ENCODE measurements at regions not wholly inside any gene's neighbourhood (a gene's known extent, or its start where the extent isn't known, plus 50 kb on each side); places are given as distances from the start of the nearest gene placed in this dataset.

DNA sequence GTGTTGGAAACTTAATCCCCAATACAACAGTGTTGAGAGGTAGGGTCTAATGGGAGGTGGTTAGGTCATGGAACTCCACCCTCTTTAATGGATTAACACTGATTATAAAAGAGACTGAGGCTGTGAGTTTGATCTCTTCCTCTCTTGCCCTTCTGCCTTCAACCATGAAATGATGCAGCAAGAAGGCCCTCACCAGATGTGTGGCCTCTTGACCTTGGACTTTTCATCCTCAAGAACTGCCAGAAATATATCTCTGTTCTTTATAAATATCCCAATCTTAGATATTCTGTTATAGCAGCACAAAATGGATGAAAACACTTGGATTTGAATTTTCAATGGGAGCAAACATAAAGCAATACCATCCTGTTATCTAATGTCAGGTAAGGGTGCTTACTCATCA, 67.6 kb downstream of the NMUR2 start:
- Histone ChIP-seq H3K4me3 (no peak overlapping the region), H3K27me3 (no peaks in the 10 kb centered on the region), H3K27ac (no peak overlapping the region), H3K9me3 (no peaks in the 10 kb centered on the region), H3K36me3 (no peaks in the 10 kb centered on the region), H3K4me1 (no peaks in the 10 kb centered on the region)
- ATAC-seq (ENCODE audit: low FRiP score in 2 of 2) (no peak), DNase-seq (no peak)
- no peak for TF ChIP-seq POLR2AphosphoS5 (IDR thresholded peaks at IDR 0.05)
- no peak for TF ChIP-seq POLR2A (IDR thresholded peaks at IDR 0.05)
- no peak for TF ChIP-seq EP300 (IDR thresholded peaks at IDR 0.05)
- TF ChIP-seq, protein P1, sequence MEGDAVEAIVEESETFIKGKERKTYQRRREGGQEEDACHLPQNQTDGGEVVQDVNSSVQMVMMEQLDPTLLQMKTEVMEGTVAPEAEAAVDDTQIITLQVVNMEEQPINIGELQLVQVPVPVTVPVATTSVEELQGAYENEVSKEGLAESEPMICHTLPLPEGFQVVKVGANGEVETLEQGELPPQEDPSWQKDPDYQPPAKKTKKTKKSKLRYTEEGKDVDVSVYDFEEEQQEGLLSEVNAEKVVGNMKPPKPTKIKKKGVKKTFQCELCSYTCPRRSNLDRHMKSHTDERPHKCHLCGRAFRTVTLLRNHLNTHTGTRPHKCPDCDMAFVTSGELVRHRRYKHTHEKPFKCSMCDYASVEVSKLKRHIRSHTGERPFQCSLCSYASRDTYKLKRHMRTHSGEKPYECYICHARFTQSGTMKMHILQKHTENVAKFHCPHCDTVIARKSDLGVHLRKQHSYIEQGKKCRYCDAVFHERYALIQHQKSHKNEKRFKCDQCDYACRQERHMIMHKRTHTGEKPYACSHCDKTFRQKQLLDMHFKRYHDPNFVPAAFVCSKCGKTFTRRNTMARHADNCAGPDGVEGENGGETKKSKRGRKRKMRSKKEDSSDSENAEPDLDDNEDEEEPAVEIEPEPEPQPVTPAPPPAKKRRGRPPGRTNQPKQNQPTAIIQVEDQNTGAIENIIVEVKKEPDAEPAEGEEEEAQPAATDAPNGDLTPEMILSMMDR (IDR thresholded peaks at IDR 0.05), result no peak

DNA sequence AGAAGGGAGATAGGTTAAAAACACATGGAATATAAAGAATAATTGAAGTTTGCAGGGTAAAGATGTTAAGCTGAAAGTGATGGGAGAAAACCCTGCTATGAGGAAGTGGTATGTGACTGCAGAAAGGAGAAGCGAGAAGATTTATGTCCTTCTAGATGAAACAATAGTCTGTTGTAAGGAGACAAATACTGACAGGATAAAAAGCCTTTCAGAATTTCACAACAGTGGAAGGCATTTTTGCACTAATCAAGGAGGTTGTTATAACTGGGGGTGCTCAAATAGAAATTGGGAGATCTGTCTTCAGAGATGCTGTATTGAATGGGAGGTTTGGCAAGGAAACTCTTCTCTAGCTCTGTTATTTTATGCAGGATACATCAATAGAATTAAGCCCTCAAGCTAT, 69.6 kb downstream of the NMUR2 start:
- DNase-seq (no peak), ATAC-seq (ENCODE audit: low FRiP score in 2 of 2) (no peak)
- Histone ChIP-seq H3K4me3 (no peak overlapping the region), H3K4me1 (no peaks in the 10 kb centered on the region), H3K27me3 (no peaks in the 10 kb centered on the region), H3K36me3 (no peaks in the 10 kb centered on the region), H3K9me3 (no peaks in the 10 kb centered on the region), H3K27ac (no peak overlapping the region)
- WGBS, 2 donors, result 38 to 60% methylated on average over 1 of the region's 1 CpG
- TF ChIP-seq POLR2AphosphoS5 (IDR thresholded peaks at IDR 0.05) (no peak), EP300 (IDR thresholded peaks at IDR 0.05) (no peak), POLR2A (IDR thresholded peaks at IDR 0.05) (no peak)
- TF ChIP-seq, protein P1 (IDR thresholded peaks at IDR 0.05), result no peak

DNA sequence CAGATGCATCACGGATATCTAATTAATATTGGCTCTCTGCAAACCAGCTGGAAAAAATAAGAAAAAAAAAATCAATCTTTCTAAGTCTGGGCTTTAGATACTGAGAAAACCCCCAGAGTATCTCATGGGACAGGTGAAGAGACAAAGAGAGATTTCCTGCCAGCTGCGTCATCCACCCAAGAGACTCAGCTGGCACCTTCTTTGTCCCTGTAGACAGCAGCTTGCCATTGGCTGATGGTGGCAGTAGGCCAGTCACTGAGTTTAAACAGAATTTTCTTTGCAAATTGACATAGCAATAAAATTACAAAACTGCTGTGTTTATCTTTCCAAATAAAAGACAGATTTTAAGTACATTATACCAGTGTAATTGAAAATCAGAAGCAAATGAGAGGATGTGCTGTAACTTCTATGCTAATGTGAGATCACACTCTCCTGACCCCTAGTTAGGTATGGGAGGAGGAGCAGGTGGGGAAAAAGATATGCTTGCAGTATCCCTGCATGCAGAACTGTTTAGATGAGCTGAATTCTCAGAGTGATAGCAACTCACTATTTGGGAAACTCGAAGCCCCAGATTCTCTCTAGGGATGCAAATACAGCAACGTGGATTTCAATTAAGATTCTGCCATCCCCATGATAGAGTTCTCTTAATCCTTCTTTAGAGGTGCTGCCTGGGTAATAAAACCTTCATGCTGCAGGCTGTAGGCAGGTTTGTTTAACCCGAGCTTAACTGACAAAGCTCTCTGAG, 72.2 kb downstream of the NMUR2 start:
- H3K9me3 ChIP-seq, result no peaks in the 10 kb centered on the region
- H3K4me3 ChIP-seq, result no peak overlapping the region
- DNase-seq (no peak), ATAC-seq (ENCODE audit: low FRiP score in 2 of 2) (no peak)
- H3K27me3 ChIP-seq, result no peaks in the 10 kb centered on the region
- 59 to 82% methylated on average over 5 of the region's 5 CpGs for WGBS, 2 donors
- no peak overlapping the region for H3K27ac ChIP-seq
- H3K4me1 ChIP-seq, result no peaks in the 10 kb centered on the region
- no peak for TF ChIP-seq POLR2AphosphoS5 (IDR thresholded peaks at IDR 0.05)
- TF ChIP-seq, protein P1 (IDR thresholded peaks at IDR 0.05), result no peak
- no peak for TF ChIP-seq EP300 (IDR thresholded peaks at IDR 0.05)
- no peak for TF ChIP-seq POLR2A (IDR thresholded peaks at IDR 0.05)
- no peaks in the 10 kb centered on the region for H3K36me3 ChIP-seq

DNA sequence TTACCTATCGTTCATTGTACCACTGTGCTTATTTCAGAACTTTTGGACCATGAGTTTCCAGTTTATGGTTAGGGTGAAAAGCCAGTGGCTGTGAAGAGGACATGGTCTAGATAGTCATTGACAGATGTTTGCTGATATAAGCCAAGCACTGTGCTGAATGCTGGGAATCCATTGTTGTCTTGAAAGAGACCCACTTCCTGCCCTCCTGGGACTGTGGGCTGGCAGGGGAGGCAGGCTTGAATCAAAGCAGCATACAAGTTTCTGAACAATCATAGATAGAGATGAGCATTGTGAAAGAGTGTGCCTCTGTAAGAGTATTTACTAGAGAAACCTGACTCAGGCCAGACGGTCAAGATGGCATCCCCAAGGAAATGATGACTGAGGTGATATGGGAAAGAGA, 73.4 kb downstream of the NMUR2 start:
- no peak for TF ChIP-seq POLR2A (IDR thresholded peaks at IDR 0.05)
- TF ChIP-seq EP300 (IDR thresholded peaks at IDR 0.05), result no peak
- no peak for TF ChIP-seq POLR2AphosphoS5 (IDR thresholded peaks at IDR 0.05)
- TF ChIP-seq, protein P1 (IDR thresholded peaks at IDR 0.05), result no peak

DNA sequence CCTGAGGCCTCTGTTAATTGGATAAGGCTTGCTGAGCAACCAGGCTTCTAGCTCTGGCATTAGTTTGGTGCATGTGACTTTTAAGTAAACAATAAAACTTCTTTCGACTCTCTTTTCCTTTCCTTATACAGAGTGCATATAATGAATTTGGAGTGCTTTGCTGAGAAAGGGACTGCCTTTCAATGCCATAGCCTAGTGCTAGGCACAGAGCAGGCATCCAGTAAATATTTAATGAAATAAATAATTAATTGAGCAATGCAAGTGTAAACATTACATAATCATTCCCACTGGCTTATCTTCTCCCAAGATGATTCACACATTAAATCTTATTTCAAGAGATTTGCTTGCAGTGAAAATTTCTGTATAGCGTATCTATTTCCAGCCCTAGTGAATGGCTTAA, 74.1 kb downstream of the NMUR2 start:
- Histone ChIP-seq H3K4me3 (no peak overlapping the region), H3K36me3 (no peaks in the 10 kb centered on the region), H3K4me1 (no peaks in the 10 kb centered on the region), H3K27me3 (no peaks in the 10 kb centered on the region), H3K9me3 (no peaks in the 10 kb centered on the region), H3K27ac (no peak overlapping the region)
- no peak for TF ChIP-seq EP300 (IDR thresholded peaks at IDR 0.05)
- no peak for TF ChIP-seq POLR2A (IDR thresholded peaks at IDR 0.05)
- TF ChIP-seq, protein P1 (IDR thresholded peaks at IDR 0.05), result no peak
- no peak for TF ChIP-seq POLR2AphosphoS5 (IDR thresholded peaks at IDR 0.05)
- DNase-seq (no peak), ATAC-seq (ENCODE audit: low FRiP score in 2 of 2) (no peak)
- 62 to 63% methylated on average over 2 of the region's 2 CpGs for WGBS, 2 donors

More for the DNA sequence above, 73.4 kb downstream of the NMUR2 start:
- no peaks in the 10 kb centered on the region for H3K9me3 ChIP-seq
- no peak overlapping the region for H3K4me3 ChIP-seq
- no peaks in the 10 kb centered on the region for H3K4me1 ChIP-seq
- H3K27ac ChIP-seq, result no peak overlapping the region
- DNase-seq, result no peak
- ATAC-seq (ENCODE audit: low FRiP score in 2 of 2), result no peak
- H3K36me3 ChIP-seq, result no peaks in the 10 kb centered on the region
- 63 to 65% methylated on average over 2 of the region's 2 CpGs for WGBS, 2 donors
- H3K27me3 ChIP-seq, result no peaks in the 10 kb centered on the region
